Glomerular visceral epithelial cell (primary cell): ENCODE measurements at regions not wholly inside any gene's neighbourhood (a gene's known extent, or its start where the extent isn't known, plus 50 kb on each side); places are given as distances from the start of the nearest gene placed in this dataset.
"Not testable (repeated sequence)": the region's sequence is repeated elsewhere in the genome, so short reads cannot be mapped to it uniquely, and the experiment has no call there.

Experiments used
- DNase-seq: peaks from one replicate; pipeline ENCODE4 v3.0.0-alpha.2; 2016; ENCODE audit errors: extremely low spot score

DNA sequence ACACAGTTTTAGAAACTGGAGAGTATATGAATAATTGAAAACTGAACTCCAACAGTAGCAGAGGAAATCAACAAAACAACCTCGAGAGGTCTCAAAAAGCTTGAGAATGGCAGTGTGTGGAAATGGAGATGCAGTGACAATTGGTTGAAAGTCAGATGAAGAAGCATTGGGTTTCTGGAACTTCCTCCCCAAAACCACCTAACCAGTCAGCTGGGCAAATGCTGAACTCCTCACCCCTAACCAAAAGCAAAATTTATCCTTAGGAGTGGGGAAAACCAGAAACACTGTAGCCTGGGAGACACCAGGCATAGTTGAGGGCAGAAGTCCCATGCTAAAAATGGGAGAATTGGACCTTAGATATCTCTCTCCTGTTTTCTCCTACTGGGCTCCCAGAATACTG lies 109.9 kb downstream of the TANC2 start:
- DNase-seq: no peak

DNA sequence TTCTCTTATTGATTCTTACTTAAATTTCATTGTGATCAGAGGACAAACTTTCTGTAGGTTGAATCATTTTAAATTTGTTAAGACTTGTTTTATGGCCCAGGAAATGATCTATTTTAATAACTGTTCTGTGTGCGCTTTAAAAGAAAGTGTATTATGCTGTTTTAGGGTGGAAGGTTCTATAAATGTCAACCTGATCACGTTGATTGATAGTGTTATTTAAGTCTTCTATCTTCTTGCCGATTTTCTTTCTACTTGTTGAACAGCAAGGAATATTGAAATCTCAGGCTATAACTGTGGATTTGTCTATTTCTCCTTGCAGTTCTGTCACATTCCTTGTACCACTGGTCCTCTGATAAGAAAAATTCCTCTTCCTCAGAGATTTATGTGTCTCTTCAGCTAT lies 112.7 kb downstream of the TANC2 start:
- DNase-seq: no peak

GRCh38 chr17:63082273-63082861 lies 116.3 kb downstream of the TANC2 start:
- DNase-seq: no peak

DNA sequence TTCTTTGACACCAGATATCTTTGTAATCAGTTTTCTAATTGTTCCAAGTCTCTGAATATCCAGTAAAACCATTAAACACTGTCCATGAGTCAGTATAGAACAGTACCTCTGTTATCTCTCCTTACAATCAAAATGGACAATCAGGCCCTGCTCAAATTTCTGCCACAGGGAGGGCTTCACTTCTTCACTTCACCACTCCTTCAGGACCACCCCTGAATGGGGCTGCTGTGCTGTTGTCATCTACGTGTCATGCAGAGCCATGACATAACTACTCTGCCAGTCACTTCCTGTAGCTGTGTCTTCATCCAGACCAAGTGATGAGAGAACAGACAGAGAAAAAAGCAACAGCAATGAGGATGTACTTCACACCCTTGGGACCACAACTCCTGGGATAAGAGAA lies 116.9 kb downstream of the TANC2 start:
- no peak for DNase-seq

- no peak for DNase-seq
Observed at GRCh38 chr17:63086483-63087185, 120.6 kb downstream of the TANC2 start.

- not testable (repeated sequence) for DNase-seq
Observed at GRCh38 chr17:63090358-63091114, 124.5 kb downstream of the TANC2 start.

DNA sequence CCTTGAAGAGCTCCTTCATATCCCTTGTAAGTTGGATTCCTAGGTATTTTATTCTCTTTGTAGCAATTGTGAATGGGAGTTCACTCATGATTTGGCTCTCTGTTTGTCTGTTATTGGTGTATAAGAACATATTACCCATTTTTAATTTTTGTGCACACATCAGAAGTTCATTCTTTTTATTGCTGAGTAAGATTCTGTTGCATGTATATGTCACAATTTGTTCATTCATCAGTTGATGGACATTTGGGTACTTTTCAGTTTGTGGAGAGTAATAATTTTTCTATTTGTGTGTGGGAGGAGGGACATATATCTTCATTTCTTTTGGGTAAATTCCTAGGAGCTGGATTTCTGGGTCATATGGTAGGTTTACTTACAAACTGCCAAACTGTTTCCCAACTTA lies 125.9 kb downstream of the TANC2 start:
- not testable (repeated sequence) for DNase-seq

GRCh38 chr17:63094631-63095030 lies 128.6 kb downstream of the TANC2 start:
- DNase-seq: no peak

DNA sequence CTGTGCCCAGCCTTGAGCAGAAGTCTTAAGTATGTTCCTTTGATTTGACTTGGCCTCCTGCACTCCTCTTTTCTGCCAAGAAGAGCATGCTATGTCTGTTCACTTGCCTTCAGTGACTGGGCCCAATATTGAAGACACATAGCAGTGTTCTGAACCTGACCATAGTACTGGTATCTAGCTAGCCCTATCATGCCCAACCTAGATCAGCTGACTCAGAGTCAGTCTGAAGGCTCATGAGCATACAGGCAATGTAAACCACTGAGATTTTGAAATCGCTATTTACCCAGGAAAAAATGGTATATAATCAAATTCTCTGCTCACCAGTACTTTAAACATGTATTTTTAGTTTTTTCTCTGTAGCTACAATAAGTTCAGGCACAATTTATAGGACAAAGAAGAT lies 129.4 kb downstream of the TANC2 start:
- no peak for DNase-seq

DNA sequence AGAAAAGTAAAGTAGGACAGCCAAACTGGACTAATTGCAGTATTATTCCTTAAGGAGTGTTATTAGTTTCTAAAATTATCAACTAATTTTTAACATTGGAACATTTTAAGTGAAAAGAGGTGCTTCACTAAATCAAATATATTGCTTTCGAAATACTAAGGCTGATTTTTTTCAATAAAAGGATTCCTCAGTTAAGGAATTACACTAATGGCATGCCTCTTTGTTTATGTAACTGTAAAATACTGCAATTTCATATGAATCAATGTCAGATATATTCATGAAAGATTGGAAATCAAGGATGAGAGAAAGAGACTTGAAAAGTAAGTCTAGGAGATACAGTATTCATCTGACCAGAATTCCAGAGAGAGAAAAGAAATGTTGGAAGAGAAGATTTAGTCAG lies 129.8 kb downstream of the TANC2 start:
- DNase-seq: no peak

DNA sequence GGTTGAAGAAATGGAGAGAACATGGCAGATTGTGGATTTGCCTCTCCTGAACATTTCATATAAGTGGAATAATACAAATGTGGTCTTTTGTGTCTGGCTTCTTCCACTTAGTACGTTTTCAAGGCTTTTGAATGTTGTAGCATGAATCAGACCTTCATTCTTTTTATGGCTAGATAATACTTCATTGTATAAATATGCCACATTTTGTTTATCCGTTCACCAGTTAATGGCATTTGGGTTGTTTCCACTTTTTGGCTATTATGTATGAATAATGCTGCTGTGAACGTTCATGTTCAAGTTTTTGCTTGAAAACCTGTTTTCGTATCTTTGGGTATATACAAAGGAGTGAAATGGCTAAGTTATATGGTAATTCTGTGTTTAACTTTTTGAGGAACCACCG lies 130.4 kb downstream of the TANC2 start:
- no peak for DNase-seq

DNA sequence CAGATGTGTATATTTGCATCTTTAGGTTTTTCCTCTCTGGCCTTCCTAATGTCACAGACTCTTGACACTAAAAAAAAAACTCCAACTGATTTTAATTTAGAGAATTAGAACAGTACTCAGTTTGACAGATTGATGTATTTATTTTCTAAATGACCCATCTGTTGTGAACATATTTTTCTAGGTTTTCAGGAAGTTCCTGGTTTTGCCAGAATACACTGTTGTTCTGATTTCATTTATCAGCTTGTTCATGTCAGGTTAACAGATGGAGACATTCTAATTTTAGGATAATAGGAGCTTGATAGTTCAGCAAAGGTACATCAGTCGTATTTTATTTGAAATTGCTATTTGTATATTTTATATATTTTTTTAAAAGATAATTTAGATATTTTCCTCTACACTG lies 133.4 kb downstream of the TANC2 start:
- no peak for DNase-seq

DNA sequence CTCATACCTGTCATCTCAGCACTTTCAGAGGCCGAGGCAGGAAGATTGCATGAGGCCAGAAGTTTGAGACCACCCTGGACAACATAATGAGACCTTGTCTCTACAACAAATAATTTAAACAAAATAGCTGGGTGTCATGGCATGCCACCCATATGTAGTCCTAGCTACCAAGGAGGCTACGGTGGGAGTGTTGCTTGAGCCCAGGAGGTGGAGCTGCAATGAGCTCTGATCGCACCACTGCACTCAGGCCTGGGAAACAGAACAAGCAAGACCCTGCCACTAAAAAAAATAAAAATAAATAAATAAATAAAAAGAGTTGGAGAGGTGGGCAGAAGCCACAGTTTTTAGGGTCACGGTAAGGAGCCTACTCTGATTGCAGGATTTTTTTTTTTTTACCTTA lies 136.0 kb downstream of the TANC2 start:
- DNase-seq: no peak

GRCh38 chr17:63106050-63106449 lies 140.0 kb downstream of the TANC2 start:
- DNase-seq: no peak

GRCh38 chr17:63109661-63110060 lies 143.6 kb downstream of the TANC2 start:
- DNase-seq: no peak

DNA sequence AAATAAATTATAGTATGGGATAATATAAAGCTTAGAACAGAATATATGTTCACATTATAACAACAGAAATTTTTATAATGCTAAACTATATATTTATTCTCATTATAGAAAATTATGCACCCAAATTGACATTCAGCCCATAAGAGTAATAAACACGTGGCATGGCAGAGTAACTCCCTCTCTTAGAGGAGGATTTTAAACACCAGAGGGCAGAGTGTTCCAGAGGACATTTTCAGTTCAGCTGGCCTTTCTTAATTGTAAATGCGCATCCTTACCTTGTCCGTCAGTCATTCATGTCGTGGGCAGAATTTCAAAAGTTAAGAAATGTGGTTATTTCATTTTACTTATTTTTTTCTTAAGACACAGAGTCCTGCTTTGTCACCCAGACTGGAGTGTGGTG lies 147.1 kb downstream of the TANC2 start:
- DNase-seq: no peak

- DNase-seq: no peak
Observed at GRCh38 chr17:63116228-63116627, 150.2 kb downstream of the TANC2 start.

DNA sequence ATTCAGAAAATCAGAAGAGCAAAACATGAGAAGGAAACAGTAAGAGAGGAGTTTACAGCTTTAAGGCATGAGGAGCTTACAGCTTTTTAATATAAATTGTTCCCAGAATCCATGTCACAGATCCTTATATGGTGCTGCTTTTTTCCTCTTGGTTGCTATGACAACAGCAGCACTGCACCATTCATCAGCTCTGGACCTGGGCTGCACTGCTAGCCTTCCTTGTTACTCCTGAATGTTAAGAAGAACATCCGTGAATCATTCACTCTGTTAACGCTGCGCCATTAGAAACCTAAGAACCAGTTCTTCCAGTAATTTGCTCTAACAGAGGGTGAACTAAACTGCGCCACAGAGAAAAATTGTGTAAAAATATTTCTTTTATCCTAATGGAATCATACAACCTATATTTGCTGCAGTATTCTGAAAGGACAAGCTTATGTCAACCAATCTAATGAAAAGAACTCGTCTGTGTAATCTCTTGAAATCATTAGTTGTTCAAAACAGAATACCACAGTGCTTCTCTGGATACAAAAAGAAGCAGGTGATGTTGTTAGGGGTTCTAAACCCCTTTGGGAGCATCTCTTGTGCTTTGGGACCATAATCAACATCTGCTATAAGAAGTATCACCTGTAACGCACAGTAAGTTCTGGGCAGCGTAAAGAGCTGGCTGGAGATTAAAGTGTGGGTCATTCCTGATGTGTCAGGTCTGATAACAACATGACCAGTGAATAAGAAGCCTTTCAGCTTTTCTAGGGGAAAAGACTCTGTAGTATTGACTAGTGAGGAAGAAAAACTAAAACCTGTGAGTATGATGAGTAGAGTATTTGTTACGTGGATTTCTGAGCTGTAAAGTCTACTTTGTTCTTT lies 151.2 kb downstream of the TANC2 start:
- peak; percentile 6 for DNase-seq

- DNase-seq: no peak
Observed at GRCh38 chr17:63120406-63120805, 154.4 kb downstream of the TANC2 start.

DNA sequence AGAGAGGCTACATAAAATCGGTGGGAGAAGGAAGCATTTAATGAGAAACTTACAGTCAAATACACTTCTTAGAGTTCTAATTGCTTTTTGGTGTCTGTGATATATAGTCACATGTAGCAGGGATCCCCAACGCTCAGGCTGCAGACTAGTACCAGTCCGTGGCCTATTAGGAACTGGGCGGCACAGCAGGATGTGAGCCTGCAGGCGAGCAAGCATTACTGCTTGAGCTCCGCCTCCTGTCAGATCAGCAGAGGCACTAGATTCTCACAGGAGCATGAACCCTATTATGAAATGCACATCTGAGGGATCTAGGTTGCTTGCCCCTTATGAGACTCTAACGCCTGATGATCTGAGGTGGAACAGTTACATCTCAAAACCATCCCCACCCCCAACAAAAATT lies 158.5 kb downstream of the TANC2 start:
- no peak for DNase-seq

- DNase-seq: no peak
Observed at GRCh38 chr17:63124958-63125357, 158.9 kb downstream of the TANC2 start.

DNA sequence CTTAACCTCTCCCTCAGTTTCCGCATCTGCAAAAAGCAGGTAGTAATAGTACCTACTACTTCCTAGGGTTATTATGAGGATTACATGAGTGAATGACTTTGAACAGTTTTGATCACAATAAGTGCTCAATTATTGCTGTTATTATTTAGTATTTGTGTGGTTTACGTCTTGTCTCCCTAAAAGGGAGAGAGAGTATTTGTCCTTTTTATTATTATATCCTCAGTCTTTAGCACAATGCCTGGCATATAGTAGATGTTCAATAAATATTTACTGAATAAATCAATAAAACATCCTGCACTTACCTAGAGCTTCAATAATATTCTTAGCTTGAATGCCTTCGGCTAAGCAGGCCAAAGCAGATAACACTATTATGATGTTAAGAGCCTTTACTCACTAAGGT lies 160.0 kb downstream of the TANC2 start:
- no peak for DNase-seq
